Astrocyte (in vitro differentiated cells and primary cell): ENCODE measurements at regions not wholly inside any gene's neighbourhood (a gene's known extent, or its start where the extent isn't known, plus 50 kb on each side); places are given as distances from the start of the nearest gene placed in this dataset.

ENCODE experiments used
- EZH2 ChIP-seq: IDR thresholded peaks from 2 replicates; pipeline ENCODE4 v1.6.1; 2012; ENCODE audit warnings: mild to moderate bottlenecking, low read length, inconsistent platforms; ENCODE audit not compliant: insufficient read depth
- TF ChIP-seq, protein P1 (sequence below): IDR thresholded peaks from 2 replicates; pipeline ENCODE4 v1.5.1; 2011; ENCODE audit warnings: low read depth, mild to moderate bottlenecking, inconsistent platforms, low read length, moderate library complexity; ENCODE audit not compliant: insufficient read depth

- TF ChIP-seq, protein P1, sequence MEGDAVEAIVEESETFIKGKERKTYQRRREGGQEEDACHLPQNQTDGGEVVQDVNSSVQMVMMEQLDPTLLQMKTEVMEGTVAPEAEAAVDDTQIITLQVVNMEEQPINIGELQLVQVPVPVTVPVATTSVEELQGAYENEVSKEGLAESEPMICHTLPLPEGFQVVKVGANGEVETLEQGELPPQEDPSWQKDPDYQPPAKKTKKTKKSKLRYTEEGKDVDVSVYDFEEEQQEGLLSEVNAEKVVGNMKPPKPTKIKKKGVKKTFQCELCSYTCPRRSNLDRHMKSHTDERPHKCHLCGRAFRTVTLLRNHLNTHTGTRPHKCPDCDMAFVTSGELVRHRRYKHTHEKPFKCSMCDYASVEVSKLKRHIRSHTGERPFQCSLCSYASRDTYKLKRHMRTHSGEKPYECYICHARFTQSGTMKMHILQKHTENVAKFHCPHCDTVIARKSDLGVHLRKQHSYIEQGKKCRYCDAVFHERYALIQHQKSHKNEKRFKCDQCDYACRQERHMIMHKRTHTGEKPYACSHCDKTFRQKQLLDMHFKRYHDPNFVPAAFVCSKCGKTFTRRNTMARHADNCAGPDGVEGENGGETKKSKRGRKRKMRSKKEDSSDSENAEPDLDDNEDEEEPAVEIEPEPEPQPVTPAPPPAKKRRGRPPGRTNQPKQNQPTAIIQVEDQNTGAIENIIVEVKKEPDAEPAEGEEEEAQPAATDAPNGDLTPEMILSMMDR: no peak
- no peak for TF ChIP-seq EZH2
Observed at GRCh38 chr6:4188801-4189200, 53.4 kb upstream of the ECI2 start.
